ENCODE measurements at regions not wholly inside any gene's neighbourhood (a gene's known extent, or its start where the extent isn't known, plus 50 kb on each side); places are given as distances from the start of the nearest gene placed in this dataset.

DNA sequence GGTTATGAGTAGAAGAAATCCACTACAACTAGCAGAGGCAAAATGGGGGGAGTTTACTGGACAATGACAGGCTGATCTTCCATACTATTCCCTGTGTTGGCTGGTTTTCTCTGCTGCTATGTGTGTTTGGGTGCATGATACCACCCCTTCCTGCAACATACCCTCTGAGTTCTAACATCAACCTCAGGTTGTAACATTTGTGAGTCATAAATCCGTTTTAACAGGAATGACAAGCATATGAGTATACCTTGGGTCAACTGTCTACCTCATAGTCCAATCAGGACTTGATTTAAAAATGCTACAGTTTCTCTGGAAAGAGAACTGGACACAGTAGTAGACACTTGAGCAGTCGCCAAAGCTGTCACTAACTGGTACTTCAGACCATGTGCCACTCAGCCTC, 422.9 kb downstream of the KCTD12 start:
- TF ChIP-seq, protein P1, sequence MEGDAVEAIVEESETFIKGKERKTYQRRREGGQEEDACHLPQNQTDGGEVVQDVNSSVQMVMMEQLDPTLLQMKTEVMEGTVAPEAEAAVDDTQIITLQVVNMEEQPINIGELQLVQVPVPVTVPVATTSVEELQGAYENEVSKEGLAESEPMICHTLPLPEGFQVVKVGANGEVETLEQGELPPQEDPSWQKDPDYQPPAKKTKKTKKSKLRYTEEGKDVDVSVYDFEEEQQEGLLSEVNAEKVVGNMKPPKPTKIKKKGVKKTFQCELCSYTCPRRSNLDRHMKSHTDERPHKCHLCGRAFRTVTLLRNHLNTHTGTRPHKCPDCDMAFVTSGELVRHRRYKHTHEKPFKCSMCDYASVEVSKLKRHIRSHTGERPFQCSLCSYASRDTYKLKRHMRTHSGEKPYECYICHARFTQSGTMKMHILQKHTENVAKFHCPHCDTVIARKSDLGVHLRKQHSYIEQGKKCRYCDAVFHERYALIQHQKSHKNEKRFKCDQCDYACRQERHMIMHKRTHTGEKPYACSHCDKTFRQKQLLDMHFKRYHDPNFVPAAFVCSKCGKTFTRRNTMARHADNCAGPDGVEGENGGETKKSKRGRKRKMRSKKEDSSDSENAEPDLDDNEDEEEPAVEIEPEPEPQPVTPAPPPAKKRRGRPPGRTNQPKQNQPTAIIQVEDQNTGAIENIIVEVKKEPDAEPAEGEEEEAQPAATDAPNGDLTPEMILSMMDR (IDR thresholded peaks at IDR 0.05; ENCODE audit: low read depth, low read length), result no peak
- no peak for TF ChIP-seq EZH2phosphoT487 (IDR thresholded peaks at IDR 0.05; ENCODE audit: low read depth)
